ENCODE measurements at regions not wholly inside any gene's neighbourhood (a gene's known extent, or its start where the extent isn't known, plus 50 kb on each side); places are given as distances from the start of the nearest gene placed in this dataset.

- no peak for TF ChIP-seq CTCF (IDR thresholded peaks at IDR 0.05; ENCODE audit: insufficient read depth, low read length, missing control alignments)
- no peak overlapping the region for H3K4me3 ChIP-seq (ENCODE audit: low read depth, low read length)
- CTCF ChIA-PET: interaction anchor here (1.0 kb wide), 1 partner anchor 404 kb away, joined by 4 read pairs; no protein-coding TSS in a partner anchor
- POLR2A ChIA-PET: no interaction called here
- DNase-seq (ENCODE audit: low read depth, low spot score): no peak
Observed at GRCh38 chr3:177981576-177981975, 554.7 kb upstream of the KCNMB2 start.

- DNase-seq (ENCODE audit: low read depth, low spot score): no peak
- no peak for TF ChIP-seq CTCF (IDR thresholded peaks at IDR 0.05; ENCODE audit: insufficient read depth, low read length, missing control alignments)
- ChIA-PET POLR2A (no interaction called here), CTCF (interaction anchor here (1.0 kb wide), 1 partner anchor 404 kb away, joined by 4 read pairs; no protein-coding TSS in a partner anchor)
- no peak overlapping the region for H3K4me3 ChIP-seq (ENCODE audit: low read depth, low read length)
Observed at GRCh38 chr3:177982034-177982433, 554.2 kb upstream of the KCNMB2 start.

- ChIA-PET CTCF (no interaction called here), POLR2A (no interaction called here)
- TF ChIP-seq CTCF (IDR thresholded peaks at IDR 0.05; ENCODE audit: insufficient read depth, low read length, missing control alignments): no peak
- H3K4me3 ChIP-seq (ENCODE audit: low read depth, low read length): no peak overlapping the region
- no peak for DNase-seq (ENCODE audit: low read depth, low spot score)
Observed at GRCh38 chr3:177983320-177983719, 552.9 kb upstream of the KCNMB2 start.

GRCh38 chr3:177992993-177993970 lies 543.0 kb upstream of the KCNMB2 start:
- CTCF ChIA-PET: no interaction called here
- TF ChIP-seq CTCF (IDR thresholded peaks at IDR 0.05; ENCODE audit: insufficient read depth, low read length, missing control alignments): no peak
- DNase-seq (ENCODE audit: low read depth, low spot score): no peak
- H3K4me3 ChIP-seq (ENCODE audit: low read depth, low read length): no peak overlapping the region
- POLR2A ChIA-PET: no interaction called here

GRCh38 chr3:177994976-177995375 lies 541.3 kb upstream of the KCNMB2 start:
- no peak for DNase-seq (ENCODE audit: low read depth, low spot score)
- no peak overlapping the region for H3K4me3 ChIP-seq (ENCODE audit: low read depth, low read length)
- ChIA-PET CTCF (no interaction called here), POLR2A (no interaction called here)
- TF ChIP-seq CTCF (IDR thresholded peaks at IDR 0.05; ENCODE audit: insufficient read depth, low read length, missing control alignments): no peak

- TF ChIP-seq CTCF (IDR thresholded peaks at IDR 0.05; ENCODE audit: insufficient read depth, low read length, missing control alignments): no peak
- POLR2A ChIA-PET: no interaction called here
- CTCF ChIA-PET: no interaction called here
- no peak for DNase-seq (ENCODE audit: low read depth, low spot score)
- H3K4me3 ChIP-seq (ENCODE audit: low read depth, low read length): no peak overlapping the region
Observed at GRCh38 chr3:177995381-177996085, 540.7 kb upstream of the KCNMB2 start.

Measured in AG04449 (cell line).